AG04450 (cell line): ENCODE measurements at regions not wholly inside any gene's neighbourhood (a gene's known extent, or its start where the extent isn't known, plus 50 kb on each side); places are given as distances from the start of the nearest gene placed in this dataset.

ENCODE experiments used
- CTCF ChIA-PET: fragments of 300-600, 350-600 bp; formaldehyde crosslinking; extraction: SDS; loops from one replicate; lab custom pipeline; 2022; ENCODE audit warnings: antibody characterized with exemption, inconsistent platforms; lab: Charles Lee
- POLR2A ChIA-PET: fragments of 350-600 bp; formaldehyde crosslinking; extraction: SDS; loops from one replicate; lab custom pipeline; 2021; ENCODE audit warnings: antibody characterized with exemption, inconsistent platforms; lab: Yijun Ruan, JAX
- DNase-seq: peaks from one replicate; pipeline ENCODE4 v3.0.0-alpha.2; 2011; ENCODE audit warnings: low read depth, low spot score
- H3K27ac ChIP-seq: one replicate; pipeline ENCODE4 v1.5.1; 2012; ENCODE audit warnings: low read depth, low read length, control low read depth
- H3K27me3 ChIP-seq: one replicate; pipeline ENCODE4 v1.6.0; 2012; ENCODE audit warnings: low read length; ENCODE audit not compliant: control insufficient read depth, insufficient read depth
- H3K4me3 ChIP-seq: 2 replicates; pipeline ENCODE4 v1.5.1; 2011; ENCODE audit warnings: mild to moderate bottlenecking, low read depth, low read length, control low read depth
- H3K9me3 ChIP-seq: 2 replicates; pipeline ENCODE4 v1.5.1; 2012; ENCODE audit warnings: low read length; ENCODE audit not compliant: control insufficient read depth, insufficient read depth
- TF ChIP-seq, protein P1 (sequence below): IDR thresholded peaks from 2 replicates; pipeline ENCODE4 v1.5.1; 2011; ENCODE audit warnings: low read depth, low read length, control low read depth, inconsistent platforms

DNA sequence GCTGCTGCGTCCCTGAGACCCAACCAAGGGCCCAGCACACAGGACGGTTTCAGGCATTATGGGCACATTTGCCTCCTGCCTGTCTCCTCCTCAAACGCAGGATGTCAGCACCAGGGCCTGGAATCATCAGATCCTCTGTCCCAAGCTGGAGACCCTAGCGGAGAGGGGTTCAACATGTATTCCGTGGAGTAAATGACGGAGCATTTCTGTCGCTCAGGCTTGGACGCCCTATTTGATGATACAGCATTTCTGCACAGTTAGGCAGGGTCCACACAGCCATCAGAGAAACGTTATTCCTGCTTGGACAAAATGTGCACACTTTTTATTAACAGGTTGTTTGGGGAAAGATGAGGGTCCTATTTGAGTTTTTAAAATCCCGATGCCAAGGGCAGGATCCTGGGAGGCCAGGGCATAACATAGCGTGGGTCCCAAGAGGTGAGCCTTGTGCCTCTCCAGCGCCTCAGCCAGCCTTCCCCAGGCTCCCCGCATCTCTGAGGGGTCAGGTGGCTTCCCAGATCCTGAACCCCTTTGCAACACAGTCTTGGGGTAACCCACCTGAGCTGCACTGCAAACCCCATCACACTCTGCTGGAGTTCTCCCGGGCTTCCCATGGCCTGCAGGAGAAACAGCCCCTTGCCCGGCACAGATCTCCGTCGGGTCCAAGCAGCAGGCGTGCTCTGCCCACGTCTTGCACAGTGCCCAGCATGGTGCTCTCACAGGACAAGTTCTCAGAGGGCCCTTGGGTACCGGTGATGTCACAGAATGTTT, 319.7 kb upstream of the MYT1L start:
- H3K9me3 ChIP-seq: peaks cover 28% of the 10 kb centered on the region
- no peak overlapping the region for H3K4me3 ChIP-seq
- no peak overlapping the region for H3K27ac ChIP-seq
- H3K27me3 ChIP-seq: peaks cover 3% of the 10 kb centered on the region
- ChIA-PET CTCF (no interaction called here), POLR2A (no interaction called here)
- TF ChIP-seq, protein P1, sequence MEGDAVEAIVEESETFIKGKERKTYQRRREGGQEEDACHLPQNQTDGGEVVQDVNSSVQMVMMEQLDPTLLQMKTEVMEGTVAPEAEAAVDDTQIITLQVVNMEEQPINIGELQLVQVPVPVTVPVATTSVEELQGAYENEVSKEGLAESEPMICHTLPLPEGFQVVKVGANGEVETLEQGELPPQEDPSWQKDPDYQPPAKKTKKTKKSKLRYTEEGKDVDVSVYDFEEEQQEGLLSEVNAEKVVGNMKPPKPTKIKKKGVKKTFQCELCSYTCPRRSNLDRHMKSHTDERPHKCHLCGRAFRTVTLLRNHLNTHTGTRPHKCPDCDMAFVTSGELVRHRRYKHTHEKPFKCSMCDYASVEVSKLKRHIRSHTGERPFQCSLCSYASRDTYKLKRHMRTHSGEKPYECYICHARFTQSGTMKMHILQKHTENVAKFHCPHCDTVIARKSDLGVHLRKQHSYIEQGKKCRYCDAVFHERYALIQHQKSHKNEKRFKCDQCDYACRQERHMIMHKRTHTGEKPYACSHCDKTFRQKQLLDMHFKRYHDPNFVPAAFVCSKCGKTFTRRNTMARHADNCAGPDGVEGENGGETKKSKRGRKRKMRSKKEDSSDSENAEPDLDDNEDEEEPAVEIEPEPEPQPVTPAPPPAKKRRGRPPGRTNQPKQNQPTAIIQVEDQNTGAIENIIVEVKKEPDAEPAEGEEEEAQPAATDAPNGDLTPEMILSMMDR: no peak
- no peak for DNase-seq

DNA sequence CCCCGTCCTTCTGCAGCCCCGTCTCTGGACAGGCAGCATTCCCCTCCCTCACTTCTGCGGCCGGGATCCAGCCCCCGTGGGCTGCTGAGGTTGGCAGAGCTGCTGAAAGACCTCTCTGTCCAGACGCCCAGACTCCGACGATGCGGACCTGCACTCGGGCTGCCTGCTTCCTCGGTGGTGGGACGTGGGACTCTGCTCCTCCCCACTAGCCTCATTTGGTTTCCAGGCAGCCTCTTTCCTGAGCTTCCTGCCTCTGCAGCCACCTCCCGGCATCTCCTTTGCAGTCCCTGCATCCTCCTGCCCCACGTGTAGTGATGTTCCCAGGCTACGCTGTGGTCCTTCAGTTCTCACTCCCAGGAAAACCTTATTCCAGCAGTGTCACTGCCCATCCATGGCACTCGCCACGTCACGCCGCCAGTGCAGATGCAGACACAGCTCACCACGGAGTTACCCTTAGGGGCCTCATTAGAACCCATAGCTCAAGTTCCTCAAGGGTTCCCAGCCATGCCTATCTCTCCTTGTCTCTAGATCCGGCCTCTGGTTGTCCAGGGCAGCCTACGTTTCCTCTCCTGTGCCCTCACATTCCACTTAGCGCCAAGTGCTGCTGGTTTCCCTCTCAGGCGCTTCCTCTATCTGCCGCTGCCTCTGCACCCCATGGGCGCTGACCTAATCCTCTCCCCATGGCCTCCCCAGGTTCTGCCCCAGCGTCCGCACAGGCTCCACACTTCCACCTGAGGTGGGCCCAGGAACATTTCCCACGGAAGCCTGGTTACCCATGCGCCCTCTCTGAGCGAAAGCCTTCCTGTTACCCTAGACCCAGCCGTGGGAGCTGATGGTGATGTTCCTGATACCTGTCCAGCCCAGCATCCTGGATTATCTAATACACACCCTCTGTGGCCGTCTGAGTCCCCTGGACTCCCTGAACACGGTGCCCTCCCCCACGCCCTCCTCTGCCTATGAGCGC, 318.3 kb upstream of the MYT1L start:
- H3K4me3 ChIP-seq: no peak overlapping the region
- DNase-seq: no peak
- POLR2A ChIA-PET: no interaction called here
- no peaks in the 10 kb centered on the region for H3K27me3 ChIP-seq
- CTCF ChIA-PET: no interaction called here
- TF ChIP-seq, protein P1: no peak
- peaks cover 42% of the 10 kb centered on the region for H3K9me3 ChIP-seq
- H3K27ac ChIP-seq: no peak overlapping the region

DNA sequence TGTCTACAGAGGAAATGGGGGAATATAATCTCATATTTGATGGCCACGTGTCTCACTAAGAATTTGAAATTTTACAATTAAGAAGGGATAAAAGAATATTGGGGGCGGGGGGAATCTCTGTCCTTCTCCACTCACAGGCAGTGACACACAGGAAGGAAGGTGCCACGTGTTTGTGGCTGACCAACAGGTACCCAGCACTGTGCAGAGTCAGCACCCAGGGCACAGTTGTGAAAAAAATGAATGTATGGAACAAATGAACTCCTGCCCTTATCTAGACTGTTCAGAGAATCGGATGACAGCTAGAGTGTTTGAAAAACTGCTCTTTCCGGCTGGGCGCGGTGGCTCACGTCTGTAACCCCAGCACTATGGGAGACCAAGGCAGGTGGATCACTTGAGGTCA, 317.0 kb upstream of the MYT1L start:
- H3K27ac ChIP-seq: no peak overlapping the region
- H3K4me3 ChIP-seq: no peak overlapping the region
- ChIA-PET POLR2A (no interaction called here), CTCF (no interaction called here)
- H3K9me3 ChIP-seq: peaks cover 55% of the 10 kb centered on the region
- H3K27me3 ChIP-seq: no peaks in the 10 kb centered on the region
- no peak for DNase-seq
- TF ChIP-seq, protein P1: no peak

DNA sequence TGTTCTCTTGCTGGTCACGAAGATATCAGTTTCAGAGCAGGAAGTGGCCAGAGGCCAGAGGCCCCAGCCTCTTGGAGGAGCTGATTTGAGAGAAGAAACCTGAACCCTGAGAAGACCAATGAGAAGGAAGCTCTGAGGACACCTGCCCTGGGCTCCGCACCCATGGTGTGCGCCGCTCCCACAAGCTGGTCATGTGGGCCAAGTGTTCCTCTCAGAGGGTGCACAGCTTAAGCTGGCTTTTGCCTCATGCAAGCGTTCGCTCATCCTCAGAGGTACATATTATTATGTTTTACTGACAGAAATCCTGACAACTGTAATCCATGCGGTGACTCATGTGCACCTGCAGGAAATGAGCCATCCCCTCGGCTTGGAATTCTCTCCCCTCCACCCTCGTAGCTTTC, 316.1 kb upstream of the MYT1L start:
- DNase-seq: no peak

More for the DNA sequence above, 316.1 kb upstream of the MYT1L start:
- H3K27ac ChIP-seq: no peak overlapping the region
- H3K4me3 ChIP-seq: no peak overlapping the region
- CTCF ChIA-PET: no interaction called here
- POLR2A ChIA-PET: no interaction called here
- peaks cover 59% of the 10 kb centered on the region for H3K9me3 ChIP-seq
- no peaks in the 10 kb centered on the region for H3K27me3 ChIP-seq
- TF ChIP-seq, protein P1: no peak
